Bronchial epithelial cell (primary cell): ENCODE measurements at regions not wholly inside any gene's neighbourhood (a gene's known extent, or its start where the extent isn't known, plus 50 kb on each side); places are given as distances from the start of the nearest gene placed in this dataset.

Experiments used
- DNase-seq: peaks from one replicate; pipeline ENCODE4 v3.0.0-alpha.2; 2010; ENCODE audit warnings: low read depth
- FAIRE-seq: peaks from 2 replicates; lab custom pipeline; 2011; peaks lifted over from hg19 to GRCh38; lab: Jason Lieb, UNC
- H3K27me3 ChIP-seq: 2 replicates; pipeline ENCODE4 v1.5.1; 2011; ENCODE audit warnings: low read length; ENCODE audit not compliant: control insufficient read depth, insufficient read depth
- H3K36me3 ChIP-seq: 2 replicates; pipeline ENCODE4 v1.5.1; 2011; ENCODE audit warnings: low read length; ENCODE audit not compliant: control insufficient read depth, insufficient read depth
- H3K4me3 ChIP-seq: 2 replicates; pipeline ENCODE4 v1.5.1; 2011; ENCODE audit warnings: mild to moderate bottlenecking, low read depth, low read length, control low read depth
- TF ChIP-seq, protein P1 (sequence below): IDR thresholded peaks from 2 replicates; pipeline ENCODE4 v1.5.1; 2011; ENCODE audit warnings: mild to moderate bottlenecking, moderate library complexity, low read length, control low read depth, inconsistent platforms; ENCODE audit not compliant: insufficient read depth, severe bottlenecking

GRCh38 chr20:11807054-11808048, 110.3 kb upstream of the BTBD3 start:
- FAIRE-seq (no peak), DNase-seq (peak; percentile 69)
- H3K27me3 ChIP-seq: no peaks in the 10 kb centered on the region
- TF ChIP-seq, protein P1, sequence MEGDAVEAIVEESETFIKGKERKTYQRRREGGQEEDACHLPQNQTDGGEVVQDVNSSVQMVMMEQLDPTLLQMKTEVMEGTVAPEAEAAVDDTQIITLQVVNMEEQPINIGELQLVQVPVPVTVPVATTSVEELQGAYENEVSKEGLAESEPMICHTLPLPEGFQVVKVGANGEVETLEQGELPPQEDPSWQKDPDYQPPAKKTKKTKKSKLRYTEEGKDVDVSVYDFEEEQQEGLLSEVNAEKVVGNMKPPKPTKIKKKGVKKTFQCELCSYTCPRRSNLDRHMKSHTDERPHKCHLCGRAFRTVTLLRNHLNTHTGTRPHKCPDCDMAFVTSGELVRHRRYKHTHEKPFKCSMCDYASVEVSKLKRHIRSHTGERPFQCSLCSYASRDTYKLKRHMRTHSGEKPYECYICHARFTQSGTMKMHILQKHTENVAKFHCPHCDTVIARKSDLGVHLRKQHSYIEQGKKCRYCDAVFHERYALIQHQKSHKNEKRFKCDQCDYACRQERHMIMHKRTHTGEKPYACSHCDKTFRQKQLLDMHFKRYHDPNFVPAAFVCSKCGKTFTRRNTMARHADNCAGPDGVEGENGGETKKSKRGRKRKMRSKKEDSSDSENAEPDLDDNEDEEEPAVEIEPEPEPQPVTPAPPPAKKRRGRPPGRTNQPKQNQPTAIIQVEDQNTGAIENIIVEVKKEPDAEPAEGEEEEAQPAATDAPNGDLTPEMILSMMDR: no peak
- no peak overlapping the region for H3K4me3 ChIP-seq
- H3K36me3 ChIP-seq: no peaks in the 10 kb centered on the region

DNA sequence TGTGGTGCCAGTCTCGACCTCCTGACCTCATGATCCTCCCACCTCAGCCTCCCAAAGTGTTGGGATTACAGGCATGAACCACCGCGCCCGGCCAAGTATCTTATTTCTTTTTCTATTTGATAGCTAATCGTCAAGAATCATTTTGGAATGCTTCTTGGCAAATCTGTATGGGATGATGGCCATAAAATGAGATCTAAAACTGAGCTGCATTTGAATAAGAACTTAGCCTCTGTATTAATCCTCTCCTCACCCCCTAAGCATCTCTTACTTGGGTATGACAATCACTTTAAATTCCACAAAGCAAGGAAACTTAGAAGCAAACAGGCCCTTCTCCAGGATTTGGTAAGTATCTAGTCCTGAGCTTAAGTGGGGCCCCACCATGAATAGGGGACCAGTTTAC, 108.9 kb upstream of the BTBD3 start:
- TF ChIP-seq, protein P1: no peak
- no peaks in the 10 kb centered on the region for H3K36me3 ChIP-seq
- H3K4me3 ChIP-seq: no peak overlapping the region
- FAIRE-seq: no peak
- H3K27me3 ChIP-seq: no peaks in the 10 kb centered on the region
- DNase-seq: no peak

DNA sequence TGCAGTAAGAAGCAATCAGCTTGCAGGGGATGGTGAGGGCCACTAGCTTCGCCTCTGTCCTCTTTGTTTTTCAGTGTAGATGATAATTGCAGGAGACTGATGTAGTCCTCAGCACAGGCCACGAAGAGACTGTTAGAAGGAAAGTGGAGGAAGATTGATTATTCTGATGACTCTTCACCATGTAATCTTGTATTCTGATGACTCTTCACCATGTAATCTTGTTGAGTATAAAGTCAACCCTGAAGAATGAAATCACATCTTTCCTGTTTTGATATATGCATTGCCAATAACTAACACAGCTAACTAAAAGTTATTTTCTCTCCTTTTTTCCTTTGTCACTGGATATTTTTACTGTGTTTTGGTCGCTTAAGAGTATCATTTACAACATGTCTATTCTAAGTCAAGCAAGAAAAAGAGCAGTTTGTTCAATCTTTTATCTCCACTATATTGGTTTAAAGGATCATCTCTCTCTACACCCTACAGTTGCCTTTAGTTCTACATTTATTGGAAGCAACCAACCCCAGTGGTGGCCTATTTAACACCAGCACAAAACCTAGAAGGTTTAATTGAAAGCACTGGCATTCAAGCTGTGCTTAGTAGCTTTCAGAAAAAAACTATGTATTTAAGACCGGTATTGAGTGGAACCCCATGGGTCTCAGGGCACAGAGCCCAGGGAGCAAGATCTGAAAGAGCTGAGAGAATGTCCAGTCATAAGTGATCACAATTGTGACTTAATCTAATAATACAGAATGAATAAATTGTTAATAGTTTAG, 107.2 kb upstream of the BTBD3 start:
- DNase-seq (peak; percentile 76), FAIRE-seq (no peak)
- no peaks in the 10 kb centered on the region for H3K36me3 ChIP-seq
- no peaks in the 10 kb centered on the region for H3K27me3 ChIP-seq
- H3K4me3 ChIP-seq: no peak overlapping the region
- TF ChIP-seq, protein P1: no peak

DNA sequence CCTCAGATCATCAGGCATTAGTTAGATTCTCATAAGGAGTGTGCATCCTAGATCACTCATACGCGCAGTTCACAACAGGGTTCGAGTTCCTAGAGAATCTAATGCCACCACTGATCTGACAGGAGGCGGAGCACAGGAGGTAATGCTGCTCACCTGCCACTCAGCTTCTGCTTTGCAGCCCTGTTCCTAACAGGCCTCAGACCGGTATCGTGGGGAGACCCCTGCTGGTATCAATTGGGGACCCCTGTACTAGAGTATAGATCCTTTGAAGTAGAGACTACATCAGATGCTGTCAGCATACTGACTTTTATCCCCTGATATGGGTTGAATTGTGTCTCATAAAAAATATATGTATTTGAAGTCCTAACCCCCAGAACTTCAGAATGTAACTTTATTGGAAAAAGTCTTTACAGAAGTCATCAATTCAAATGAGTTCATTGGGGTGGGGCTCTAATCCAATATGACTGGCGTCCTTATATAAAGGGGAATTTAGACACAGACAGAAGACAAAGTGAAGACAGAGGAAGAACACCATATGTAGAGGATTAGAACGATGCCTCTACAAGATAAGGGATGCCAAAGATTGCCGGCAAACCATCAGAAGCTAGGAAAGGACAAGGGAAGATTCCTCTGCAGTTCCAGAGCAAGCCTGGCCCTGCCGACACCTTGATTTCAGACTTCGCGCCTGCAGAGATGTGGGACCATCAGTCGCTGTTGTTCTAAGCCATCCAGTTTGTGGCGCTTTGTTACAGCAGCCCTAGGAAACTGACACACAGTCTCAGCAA, 104.4 kb upstream of the BTBD3 start:
- TF ChIP-seq, protein P1: no peak
- H3K4me3 ChIP-seq: no peak overlapping the region
- FAIRE-seq: no peak

DNA sequence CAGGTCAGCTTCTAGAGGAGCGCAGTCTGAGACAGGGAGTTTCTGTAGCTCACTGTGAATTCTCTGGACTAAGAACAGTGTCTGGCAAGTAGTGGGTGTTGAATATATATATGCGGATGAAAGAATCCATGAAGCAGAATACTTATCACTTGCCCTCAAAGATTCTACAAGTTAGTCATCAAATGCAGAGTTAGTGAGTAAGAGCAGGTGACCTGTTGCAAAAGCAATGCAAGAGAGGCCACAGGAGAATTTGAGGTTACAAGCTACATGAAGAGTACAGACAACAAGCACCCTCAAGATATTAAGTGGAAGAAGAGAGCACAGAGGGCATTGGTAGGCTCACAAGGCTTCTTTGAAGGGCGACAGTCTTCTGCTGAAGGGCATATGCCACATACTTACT, 103.4 kb upstream of the BTBD3 start:
- DNase-seq: peak; percentile 74
- H3K27me3 ChIP-seq: no peaks in the 10 kb centered on the region
- FAIRE-seq: peak; percentile 68

More for the DNA sequence above, 104.4 kb upstream of the BTBD3 start:
- no peak for DNase-seq
- Histone ChIP-seq H3K27me3 (no peaks in the 10 kb centered on the region), H3K36me3 (no peaks in the 10 kb centered on the region)

More for the DNA sequence above, 103.4 kb upstream of the BTBD3 start:
- Histone ChIP-seq H3K36me3 (no peaks in the 10 kb centered on the region), H3K4me3 (no peak overlapping the region)
- TF ChIP-seq, protein P1: no peak
